ENCODE measurements at regions not wholly inside any gene's neighbourhood (a gene's known extent, or its start where the extent isn't known, plus 50 kb on each side); places are given as distances from the start of the nearest gene placed in this dataset.

DNA sequence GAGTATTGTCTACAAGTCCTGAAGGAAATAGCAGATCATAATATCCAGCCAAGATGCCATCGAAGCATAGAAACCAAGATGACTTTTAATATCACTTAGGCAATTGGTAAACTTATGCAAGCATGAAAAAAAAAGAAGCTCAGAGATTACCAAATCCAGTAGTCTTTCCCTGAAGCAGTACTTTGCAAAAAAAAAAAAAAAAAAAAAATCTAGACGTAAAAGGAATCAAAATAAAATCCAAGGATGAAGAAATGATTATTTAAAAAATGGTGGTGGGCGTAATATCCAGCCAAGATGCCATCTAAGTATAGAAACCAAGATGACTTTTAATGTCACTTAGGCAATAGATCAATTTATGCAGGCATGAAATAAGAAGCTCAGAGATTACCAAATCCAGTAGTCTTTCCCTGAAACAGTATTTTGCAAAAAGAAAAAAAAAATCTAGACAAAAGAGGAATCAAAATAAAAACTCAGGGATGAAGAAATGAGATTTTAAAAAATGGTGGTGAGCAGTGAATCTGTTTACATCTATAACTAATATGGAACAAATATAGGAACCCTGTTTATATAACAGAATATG, 108.8 kb downstream of the GYPC start:
- Mint-ChIP-seq H3K4me3 (no peak overlapping the region), H3K36me3 (ENCODE audit: low read depth) (no peaks in the 10 kb centered on the region), H3K27me3 (ENCODE audit: low read depth) (peaks cover 27% of the 10 kb centered on the region), H3K9me3 (peaks cover 4% of the 10 kb centered on the region), H3K4me1 (peaks cover 5% of the 10 kb centered on the region), H3K27ac (no peak overlapping the region)
- TF ChIP-seq, protein P1, sequence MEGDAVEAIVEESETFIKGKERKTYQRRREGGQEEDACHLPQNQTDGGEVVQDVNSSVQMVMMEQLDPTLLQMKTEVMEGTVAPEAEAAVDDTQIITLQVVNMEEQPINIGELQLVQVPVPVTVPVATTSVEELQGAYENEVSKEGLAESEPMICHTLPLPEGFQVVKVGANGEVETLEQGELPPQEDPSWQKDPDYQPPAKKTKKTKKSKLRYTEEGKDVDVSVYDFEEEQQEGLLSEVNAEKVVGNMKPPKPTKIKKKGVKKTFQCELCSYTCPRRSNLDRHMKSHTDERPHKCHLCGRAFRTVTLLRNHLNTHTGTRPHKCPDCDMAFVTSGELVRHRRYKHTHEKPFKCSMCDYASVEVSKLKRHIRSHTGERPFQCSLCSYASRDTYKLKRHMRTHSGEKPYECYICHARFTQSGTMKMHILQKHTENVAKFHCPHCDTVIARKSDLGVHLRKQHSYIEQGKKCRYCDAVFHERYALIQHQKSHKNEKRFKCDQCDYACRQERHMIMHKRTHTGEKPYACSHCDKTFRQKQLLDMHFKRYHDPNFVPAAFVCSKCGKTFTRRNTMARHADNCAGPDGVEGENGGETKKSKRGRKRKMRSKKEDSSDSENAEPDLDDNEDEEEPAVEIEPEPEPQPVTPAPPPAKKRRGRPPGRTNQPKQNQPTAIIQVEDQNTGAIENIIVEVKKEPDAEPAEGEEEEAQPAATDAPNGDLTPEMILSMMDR (IDR thresholded peaks at IDR 0.05; ENCODE audit: unreplicated experiment in 3 of 3): no peak

- Mint-ChIP-seq H3K27ac (no peak overlapping the region), H3K27me3 (ENCODE audit: low read depth) (peaks cover 27% of the 10 kb centered on the region)
- TF ChIP-seq, protein P1 (IDR thresholded peaks at IDR 0.05; ENCODE audit: unreplicated experiment in 3 of 3): no peak
Measured at GRCh38 chr2:126765395-126765794, 109.4 kb downstream of the GYPC start.

GRCh38 chr2:126766295-126766968, 110.5 kb downstream of the GYPC start:
- no peak overlapping the region for H3K4me3 Mint-ChIP-seq
- peaks cover 32% of the 10 kb centered on the region for H3K27me3 Mint-ChIP-seq (ENCODE audit: low read depth)
- TF ChIP-seq, protein P1 (IDR thresholded peaks at IDR 0.05; ENCODE audit: unreplicated experiment in 3 of 3): no peak
- H3K36me3 Mint-ChIP-seq (ENCODE audit: low read depth): no peaks in the 10 kb centered on the region
- H3K4me1 Mint-ChIP-seq: peaks cover under 1% of the 10 kb centered on the region
- H3K9me3 Mint-ChIP-seq: peaks cover 4% of the 10 kb centered on the region
- no peak overlapping the region for H3K27ac Mint-ChIP-seq

More at GRCh38 chr2:126765395-126765794, 109.4 kb downstream of the GYPC start:
- H3K4me3 Mint-ChIP-seq: no peak overlapping the region
- H3K36me3 Mint-ChIP-seq (ENCODE audit: low read depth): no peaks in the 10 kb centered on the region
- H3K4me1 Mint-ChIP-seq: peaks cover 5% of the 10 kb centered on the region
- peaks cover 4% of the 10 kb centered on the region for H3K9me3 Mint-ChIP-seq

- TF ChIP-seq, protein P1 (IDR thresholded peaks at IDR 0.05; ENCODE audit: unreplicated experiment in 3 of 3): no peak
- Mint-ChIP-seq H3K36me3 (ENCODE audit: low read depth) (no peaks in the 10 kb centered on the region), H3K4me3 (no peak overlapping the region), H3K27ac (no peak overlapping the region), H3K4me1 (no peaks in the 10 kb centered on the region), H3K27me3 (ENCODE audit: low read depth) (peaks cover 34% of the 10 kb centered on the region), H3K9me3 (peaks cover 4% of the 10 kb centered on the region)
Measured at GRCh38 chr2:126766969-126767296, 111.0 kb downstream of the GYPC start.

- Mint-ChIP-seq H3K27me3 (ENCODE audit: low read depth) (peaks cover 43% of the 10 kb centered on the region), H3K4me3 (no peak overlapping the region), H3K36me3 (ENCODE audit: low read depth) (no peaks in the 10 kb centered on the region), H3K9me3 (no peaks in the 10 kb centered on the region), H3K4me1 (no peaks in the 10 kb centered on the region), H3K27ac (no peak overlapping the region)
- TF ChIP-seq, protein P1 (IDR thresholded peaks at IDR 0.05; ENCODE audit: unreplicated experiment in 3 of 3): no peak
Measured at GRCh38 chr2:126769118-126769517, 113.2 kb downstream of the GYPC start.

- H3K4me3 Mint-ChIP-seq: no peak overlapping the region
- no peaks in the 10 kb centered on the region for H3K9me3 Mint-ChIP-seq
- H3K27me3 Mint-ChIP-seq (ENCODE audit: low read depth): peaks cover 43% of the 10 kb centered on the region
- H3K36me3 Mint-ChIP-seq (ENCODE audit: low read depth): no peaks in the 10 kb centered on the region
- TF ChIP-seq, protein P1 (IDR thresholded peaks at IDR 0.05; ENCODE audit: unreplicated experiment in 3 of 3): no peak
- no peaks in the 10 kb centered on the region for H3K4me1 Mint-ChIP-seq
- no peak overlapping the region for H3K27ac Mint-ChIP-seq
Measured at GRCh38 chr2:126770466-126770865, 114.5 kb downstream of the GYPC start.

All from nephron (organoid).